H9 (cell line): ENCODE measurements at regions not wholly inside any gene's neighbourhood (a gene's known extent, or its start where the extent isn't known, plus 50 kb on each side); places are given as distances from the start of the nearest gene placed in this dataset.
A peak's percentile ranks its signal among the peaks of the same experiment; 100 is the strongest.

Experiments
- DNase-seq: peaks from one replicate; pipeline ENCODE4 v3.0.0-alpha.2; 2017
- H2AFZ ChIP-seq: one replicate; pipeline ENCODE4 v1.6.1; 2013; ENCODE audit warnings: mild to moderate bottlenecking, low read length, control low read depth, moderate library complexity
- H2AK5ac ChIP-seq: 2 replicates; pipeline ENCODE4 v1.6.1; 2013; ENCODE audit warnings: low read length, control low read depth, mixed read lengths; ENCODE audit not compliant: insufficient read length
- H2BK120ac ChIP-seq: one replicate; pipeline ENCODE4 v1.6.1; 2013; ENCODE audit warnings: low read depth, mild to moderate bottlenecking, low read length, control low read depth, inconsistent platforms; ENCODE audit not compliant: poor library complexity, severe bottlenecking
- H2BK12ac ChIP-seq: 2 replicates; pipeline ENCODE4 v1.6.1; 2013; ENCODE audit warnings: low read length, control low read depth, mixed read lengths, low read depth; ENCODE audit not compliant: insufficient read length
- H2BK15ac ChIP-seq: 2 replicates; pipeline ENCODE4 v1.6.1; 2013; ENCODE audit warnings: low read depth, low read length, control low read depth
- H2BK20ac ChIP-seq: one replicate; pipeline ENCODE4 v1.6.1; 2013; ENCODE audit warnings: low read depth, mild to moderate bottlenecking, low read length, control low read depth, inconsistent platforms; ENCODE audit not compliant: poor library complexity, severe bottlenecking
- H2BK5ac ChIP-seq: 2 replicates; pipeline ENCODE4 v1.6.1; 2013; ENCODE audit warnings: low read length, control low read depth, mixed read lengths; ENCODE audit not compliant: insufficient read length
- H3K14ac ChIP-seq: 2 replicates; pipeline ENCODE4 v1.6.1; 2013; ENCODE audit warnings: low read length, control low read depth; ENCODE audit not compliant: insufficient read depth
- H3K18ac ChIP-seq: 2 replicates; pipeline ENCODE4 v1.6.1; 2013; ENCODE audit warnings: low read depth, mild to moderate bottlenecking, mixed read lengths, low read length, control low read depth; ENCODE audit not compliant: insufficient read length
- H3K23ac ChIP-seq: 2 replicates; pipeline ENCODE4 v1.6.1; 2013; ENCODE audit warnings: low read length, control low read depth, mixed read lengths, low read depth; ENCODE audit not compliant: insufficient read length
- H3K23me2 ChIP-seq: 2 replicates; pipeline ENCODE4 v1.6.1; 2013; ENCODE audit warnings: low read depth, mild to moderate bottlenecking, mixed read lengths, low read length, control low read depth; ENCODE audit not compliant: insufficient read length, poor library complexity, severe bottlenecking
- H3K27ac ChIP-seq: 2 replicates; pipeline ENCODE4 v1.5.1; 2013; ENCODE audit warnings: low read length, control low read depth, mixed read lengths, low read depth; ENCODE audit not compliant: insufficient read length
- H3K27me3 ChIP-seq: 2 replicates; pipeline ENCODE4 v1.6.1; 2013; ENCODE audit warnings: low read length, control low read depth, inconsistent platforms; ENCODE audit not compliant: insufficient read depth
- H3K4ac ChIP-seq: 2 replicates; pipeline ENCODE4 v1.6.1; 2013; ENCODE audit warnings: low read depth, mild to moderate bottlenecking, control low read depth, inconsistent platforms, low read length, moderate library complexity
- H3K4me1 ChIP-seq: 2 replicates; pipeline ENCODE4 v1.6.1; 2013; ENCODE audit warnings: low read length, control low read depth, inconsistent platforms; ENCODE audit not compliant: insufficient read depth
- H3K4me2 ChIP-seq: 2 replicates; pipeline ENCODE4 v1.6.1; 2013; ENCODE audit warnings: low read length, control low read depth, mixed read lengths; ENCODE audit not compliant: insufficient read length, insufficient read depth
- H3K56ac ChIP-seq: 2 replicates; pipeline ENCODE4 v1.6.1; 2013; ENCODE audit warnings: low read depth, mild to moderate bottlenecking, mixed read lengths, low read length, control low read depth; ENCODE audit not compliant: insufficient read length
- H3K79me1 ChIP-seq: 2 replicates; pipeline ENCODE4 v1.6.1; 2013; ENCODE audit warnings: low read depth, mild to moderate bottlenecking, moderate library complexity, low read length, control low read depth, inconsistent platforms; ENCODE audit not compliant: insufficient read depth, poor library complexity, severe bottlenecking
- H3K79me2 ChIP-seq: 2 replicates; pipeline ENCODE4 v1.6.1; 2013; ENCODE audit warnings: low read length, control low read depth, inconsistent platforms; ENCODE audit not compliant: insufficient read depth
- H3K9ac ChIP-seq: 2 replicates; pipeline ENCODE4 v1.6.1; 2013; ENCODE audit warnings: low read length, control low read depth, mixed read lengths; ENCODE audit not compliant: insufficient read length; ENCODE audit errors: extremely low read depth
- H3K9me3 ChIP-seq: one replicate; pipeline ENCODE4 v1.6.1; 2013; ENCODE audit warnings: low read depth, low read length, inconsistent platforms; ENCODE audit not compliant: control insufficient read depth
- H3T11ph ChIP-seq: one replicate; pipeline ENCODE4 v1.6.1; 2013; ENCODE audit warnings: mild to moderate bottlenecking, low read length, control low read depth, inconsistent platforms
- H4K20me1 ChIP-seq: one replicate; pipeline ENCODE4 v1.6.1; 2013; ENCODE audit not compliant: control insufficient read depth, insufficient read length, insufficient read depth
- H4K5ac ChIP-seq: 2 replicates; pipeline ENCODE4 v1.6.1; 2013; ENCODE audit warnings: low read depth, mild to moderate bottlenecking, mixed read lengths, low read length, control low read depth; ENCODE audit not compliant: insufficient read length
- H4K8ac ChIP-seq: replicated peaks from 2 replicates; pipeline ENCODE4 v1.6.1; 2013; ENCODE audit warnings: low read length, control low read depth, mixed read lengths, low read depth; ENCODE audit not compliant: insufficient read length
- H4K91ac ChIP-seq: 2 replicates; pipeline ENCODE4 v1.6.1; 2013; ENCODE audit warnings: low read depth, mild to moderate bottlenecking, moderate library complexity, mixed read lengths, low read length, control low read depth; ENCODE audit not compliant: insufficient read length
- H3K27ac Mint-ChIP-seq, 3 experiments: 2 replicates in 2 of 3; 3 replicates in 1 of 3; pipeline ENCODE4 v1.8.0; 2020 to 2021; ENCODE audit warnings: mixed read lengths in 3 of 3, mild to moderate bottlenecking in 1 of 3, moderate library complexity in 1 of 3
- H3K27me3 Mint-ChIP-seq: 2 replicates; pipeline ENCODE4 v1.8.0; 2021; ENCODE audit warnings: low read depth, mild to moderate bottlenecking, moderate library complexity, mixed read lengths
- H3K36me3 Mint-ChIP-seq, 3 experiments: 2 replicates in 2 of 3; 3 replicates in 1 of 3; pipeline ENCODE4 v1.8.0; 2020 to 2021; ENCODE audit warnings: low read depth in 3 of 3, mixed read lengths in 3 of 3; ENCODE audit not compliant: insufficient read depth in 1 of 3
- H3K4me1 Mint-ChIP-seq, 2 experiments: 2 replicates each; pipeline ENCODE4 v1.8.0; 2020; ENCODE audit warnings: mixed read lengths in 2 of 2
- H3K4me3 Mint-ChIP-seq, 2 experiments: 2 replicates in 1 of 2; 3 replicates in 1 of 2; pipeline ENCODE4 v1.8.0; 2020 to 2021; ENCODE audit warnings: mild to moderate bottlenecking in 2 of 2, mixed read lengths in 2 of 2, moderate library complexity in 1 of 2
- H3K9me3 Mint-ChIP-seq, 2 experiments: 2 replicates in 1 of 2; 3 replicates in 1 of 2; pipeline ENCODE4 v1.8.0; 2020; ENCODE audit warnings: mild to moderate bottlenecking in 2 of 2, mixed read lengths in 2 of 2, moderate library complexity in 1 of 2
- WGBS: extraction: QIAGEN DNeasy Blood & Tissue Kit; methylation state at CpG from one replicate; pipeline ENCODE4 v1.1.7; 2013; ENCODE audit warnings: missing lambda C conversion rate, low lambda C conversion rate, mixed read lengths; ENCODE audit not compliant: insufficient read length; ENCODE audit errors: extremely low coverage; 5-methylcytosine and 5-hydroxymethylcytosine counted together
- TF ChIP-seq, protein P1 (sequence below): fragments of 200-600 bp; sonication (generic); conservative IDR thresholded peaks from 3 replicates; pipeline ENCODE4 v1.8.0; 2021; ENCODE audit warnings: antibody characterized with exemption, mild to moderate bottlenecking

DNA sequence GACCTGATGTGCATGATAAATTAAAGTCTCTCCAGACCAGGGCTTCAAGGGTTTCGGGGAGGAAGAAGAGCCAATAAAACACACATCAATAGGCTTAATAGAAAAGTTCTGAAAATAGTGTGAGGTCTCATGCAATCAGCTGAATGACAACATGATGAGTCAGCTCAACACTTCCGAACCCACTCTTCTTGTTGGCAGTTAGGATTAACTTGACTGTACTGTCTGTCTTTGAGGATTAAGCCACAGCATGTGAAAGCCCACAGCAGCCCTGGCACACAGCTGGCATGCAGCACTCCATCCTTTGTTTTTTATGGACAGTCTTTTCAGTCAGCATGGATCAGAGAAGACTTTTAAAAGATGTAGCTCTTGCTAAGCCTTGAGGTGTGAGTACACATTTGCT, 526.9 kb upstream of the VSTM2A start:
- Histone ChIP-seq H3K23me2 (no peaks in the 10 kb centered on the region), H3K79me1 (no peaks in the 10 kb centered on the region), H2BK20ac (no peak overlapping the region), H2BK15ac (no peak overlapping the region), H3K4me1 (no peaks in the 10 kb centered on the region; the same call in 1 of the 2 replicates), H3K14ac (no peak overlapping the region), H3K27me3 (no peaks in the 10 kb centered on the region), H2BK5ac (no peak overlapping the region), H4K8ac (no peak overlapping the region), H3K9ac (no peak overlapping the region), H3K18ac (no peak overlapping the region), H3K23ac (no peak overlapping the region), H3T11ph (no peak overlapping the region), H3K79me2 (no peaks in the 10 kb centered on the region; the same call in 1 of the 2 replicates), H4K20me1 (no peaks in the 10 kb centered on the region), H4K5ac (no peak overlapping the region), H3K56ac (no peak overlapping the region), H3K27ac (no peak overlapping the region), H2BK120ac (no peak overlapping the region), H3K4me2 (no peak overlapping the region), H2AK5ac (no peak overlapping the region), H2AFZ (peak overlapping the region; percentile 33), H4K91ac (no peak overlapping the region), H3K4ac (no peak overlapping the region), H2BK12ac (no peak overlapping the region), H3K9me3 (no peaks in the 10 kb centered on the region)
- Mint-ChIP-seq H3K36me3 (no peaks in the 10 kb centered on the region; a peak in 1 of 7 replicates), H3K4me3 (no peak overlapping the region), H3K27me3 (no peaks in the 10 kb centered on the region), H3K9me3 (no peaks in the 10 kb centered on the region), H3K4me1 (peaks cover 11 to 17% of the 10 kb centered on the region in 2 experiments), H3K27ac (peak overlapping the region in 1 of 3 experiments; percentile 3; a peak in 1 of 7 replicates)
- no peak for DNase-seq
- TF ChIP-seq, protein P1, sequence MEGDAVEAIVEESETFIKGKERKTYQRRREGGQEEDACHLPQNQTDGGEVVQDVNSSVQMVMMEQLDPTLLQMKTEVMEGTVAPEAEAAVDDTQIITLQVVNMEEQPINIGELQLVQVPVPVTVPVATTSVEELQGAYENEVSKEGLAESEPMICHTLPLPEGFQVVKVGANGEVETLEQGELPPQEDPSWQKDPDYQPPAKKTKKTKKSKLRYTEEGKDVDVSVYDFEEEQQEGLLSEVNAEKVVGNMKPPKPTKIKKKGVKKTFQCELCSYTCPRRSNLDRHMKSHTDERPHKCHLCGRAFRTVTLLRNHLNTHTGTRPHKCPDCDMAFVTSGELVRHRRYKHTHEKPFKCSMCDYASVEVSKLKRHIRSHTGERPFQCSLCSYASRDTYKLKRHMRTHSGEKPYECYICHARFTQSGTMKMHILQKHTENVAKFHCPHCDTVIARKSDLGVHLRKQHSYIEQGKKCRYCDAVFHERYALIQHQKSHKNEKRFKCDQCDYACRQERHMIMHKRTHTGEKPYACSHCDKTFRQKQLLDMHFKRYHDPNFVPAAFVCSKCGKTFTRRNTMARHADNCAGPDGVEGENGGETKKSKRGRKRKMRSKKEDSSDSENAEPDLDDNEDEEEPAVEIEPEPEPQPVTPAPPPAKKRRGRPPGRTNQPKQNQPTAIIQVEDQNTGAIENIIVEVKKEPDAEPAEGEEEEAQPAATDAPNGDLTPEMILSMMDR, result no peak
- WGBS, result no CpG with 5 or more reads among the region's 2 CpGs
